CD4-positive, alpha-beta T cell treated with Interleukin-2 at 100 ng/mL for 4 hours (primary cell): ENCODE measurements at regions not wholly inside any gene's neighbourhood (a gene's known extent, or its start where the extent isn't known, plus 50 kb on each side); places are given as distances from the start of the nearest gene placed in this dataset.

ENCODE experiments used
- DNase-seq: peaks from one replicate; pipeline ENCODE4 v3.0.0-alpha.2; 2020; ENCODE audit warnings: low spot score

- DNase-seq: no peak
These were observed 109.7 kb upstream of the GDF10 start for GRCh38 chr10:47190301-47190700.

- DNase-seq: no peak
These were observed 109.1 kb upstream of the GDF10 start for GRCh38 chr10:47190802-47191450.

- no peak for DNase-seq
These were observed 107.7 kb upstream of the GDF10 start for GRCh38 chr10:47192273-47192672.

- DNase-seq: no peak
These were observed 106.3 kb upstream of the GDF10 start for GRCh38 chr10:47193666-47194065.

- no peak for DNase-seq
These were observed 104.6 kb upstream of the GDF10 start for GRCh38 chr10:47195274-47195885.

GRCh38 chr10:47196691-47197090, 103.3 kb upstream of the GDF10 start:
- no peak for DNase-seq

GRCh38 chr10:47198221-47198620, 101.8 kb upstream of the GDF10 start:
- no peak for DNase-seq

- DNase-seq: no peak
These were observed 94.8 kb upstream of the GDF10 start for GRCh38 chr10:47205192-47205591.

GRCh38 chr10:47206449-47207280, 93.3 kb upstream of the GDF10 start:
- peak; percentile 41 for DNase-seq

GRCh38 chr10:47207281-47207615, 92.7 kb upstream of the GDF10 start:
- DNase-seq: peak; percentile 8

- peak; percentile 29 for DNase-seq
These were observed 92.0 kb upstream of the GDF10 start for GRCh38 chr10:47207894-47208469.

- no peak for DNase-seq
These were observed 90.5 kb upstream of the GDF10 start for GRCh38 chr10:47209466-47209865.

GRCh38 chr10:47214520-47214919, 85.5 kb upstream of the GDF10 start:
- DNase-seq: no peak

- peak; percentile 20 for DNase-seq
These were observed 82.9 kb upstream of the GDF10 start for GRCh38 chr10:47217113-47217512.

- DNase-seq: no peak
These were observed 81.2 kb upstream of the GDF10 start for GRCh38 chr10:47218803-47219202.

GRCh38 chr10:47222461-47222860, 77.5 kb upstream of the GDF10 start:
- DNase-seq: no peak

GRCh38 chr10:47223236-47223635, 76.8 kb upstream of the GDF10 start:
- DNase-seq: no peak

- DNase-seq: no peak
These were observed 75.3 kb upstream of the GDF10 start for GRCh38 chr10:47224546-47225218.

- no peak for DNase-seq
These were observed 74.6 kb upstream of the GDF10 start for GRCh38 chr10:47225219-47225927.

- DNase-seq: no peak
These were observed 73.9 kb upstream of the GDF10 start for GRCh38 chr10:47225928-47226645.

GRCh38 chr10:47230482-47230881, 69.5 kb upstream of the GDF10 start:
- no peak for DNase-seq
